ENCODE measurements at regions not wholly inside any gene's neighbourhood (a gene's known extent, or its start where the extent isn't known, plus 50 kb on each side); places are given as distances from the start of the nearest gene placed in this dataset.

DNA sequence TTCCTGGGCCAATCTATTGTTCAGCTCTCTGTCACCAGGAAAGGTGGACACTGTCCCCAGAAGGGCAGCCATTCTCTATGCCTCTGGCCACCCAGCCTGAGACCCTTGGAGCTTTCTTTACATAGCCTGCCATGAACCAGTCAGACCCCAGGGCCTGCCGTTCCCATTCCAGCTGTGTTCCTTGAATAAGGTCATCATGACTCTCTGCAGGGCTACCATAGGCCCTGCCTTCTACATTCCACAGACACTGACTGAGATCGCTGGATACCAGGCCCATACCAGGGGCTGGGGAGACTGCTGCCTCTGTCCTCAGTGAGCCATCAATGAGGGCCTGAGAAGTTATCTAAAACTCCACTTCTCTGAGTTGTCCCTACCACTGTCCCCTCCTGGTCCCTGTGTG lies 75.5 kb downstream of the SYNE3 start:
- no peak for DNase-seq

DNA sequence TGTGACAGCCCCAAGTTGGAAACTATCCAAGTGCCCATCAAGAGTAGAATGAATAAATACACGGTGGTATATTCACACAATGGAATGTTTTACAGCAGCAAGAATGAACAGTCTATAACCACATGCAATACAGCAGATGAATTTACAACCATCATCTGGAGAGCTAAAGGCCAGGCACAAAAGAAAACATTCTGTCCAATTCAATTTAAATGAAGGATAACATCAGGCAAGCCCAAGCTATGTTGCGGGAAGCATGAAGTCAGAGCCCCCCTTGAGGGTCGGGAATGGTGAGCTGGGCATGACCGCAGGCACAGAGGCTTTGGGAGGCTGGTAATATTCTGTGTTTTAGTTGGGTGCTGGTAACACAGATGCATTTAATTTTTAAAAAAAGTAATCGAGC lies 76.0 kb downstream of the SYNE3 start:
- no peak for DNase-seq

DNA sequence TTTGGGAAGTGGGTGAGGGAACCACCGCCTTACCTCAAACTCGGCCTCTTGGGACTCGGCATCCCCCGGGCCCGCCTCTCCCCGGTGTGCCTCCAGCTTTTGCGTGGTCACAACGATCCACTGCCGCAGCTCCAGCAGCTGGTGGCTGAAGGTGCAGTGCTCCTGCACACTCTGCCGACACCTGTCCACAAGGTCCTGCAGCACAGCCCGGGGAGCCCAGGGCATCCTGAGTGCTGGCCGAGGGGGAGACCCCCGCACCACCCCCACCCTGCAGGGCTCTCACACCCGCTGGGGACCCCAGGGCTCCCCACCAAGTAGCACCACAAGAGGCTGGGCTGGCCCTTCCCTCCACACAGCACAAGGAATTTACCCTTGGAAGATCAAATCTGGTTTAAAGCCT lies 76.6 kb downstream of the SYNE3 start:
- DNase-seq: no peak

DNA sequence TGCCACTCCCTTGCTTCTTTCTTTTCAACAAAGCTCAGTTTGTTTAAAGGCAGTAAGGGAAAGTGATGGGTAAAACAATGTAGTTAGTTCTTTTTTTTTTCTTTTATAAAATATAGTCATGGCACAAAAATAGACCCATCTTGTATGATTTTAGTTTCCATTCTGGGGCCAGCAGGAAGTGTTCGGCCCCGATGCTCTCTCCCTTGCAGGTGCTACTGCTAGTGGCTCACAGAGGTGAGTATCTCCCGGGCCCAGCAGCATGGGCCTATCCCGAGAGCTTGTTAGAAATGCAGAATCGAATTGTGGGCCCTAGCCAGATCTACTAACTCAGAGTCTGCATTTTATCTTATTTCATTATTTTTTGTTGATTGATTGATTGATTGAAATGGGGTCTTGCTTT lies 78.7 kb downstream of the SYNE3 start:
- no peak for DNase-seq

DNA sequence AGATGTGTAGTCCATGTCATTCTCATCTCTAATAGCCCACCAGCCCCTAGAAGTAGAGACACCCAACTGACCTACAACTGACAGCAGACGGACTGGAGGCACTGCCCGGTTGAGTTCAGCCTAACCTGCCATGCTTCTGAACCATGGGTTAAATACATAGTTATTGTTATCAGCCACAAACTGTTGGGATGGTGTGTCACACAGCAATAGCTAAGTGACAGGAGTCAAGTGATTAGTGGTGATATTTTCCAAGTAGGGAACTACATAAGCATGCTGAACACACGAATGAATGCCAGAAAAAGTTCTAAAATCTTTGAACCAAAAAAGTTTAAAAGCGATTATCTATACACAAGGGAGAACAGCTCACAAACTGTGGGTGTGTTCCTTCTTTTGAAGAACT lies 80.1 kb downstream of the SYNE3 start:
- no peak for DNase-seq

DNA sequence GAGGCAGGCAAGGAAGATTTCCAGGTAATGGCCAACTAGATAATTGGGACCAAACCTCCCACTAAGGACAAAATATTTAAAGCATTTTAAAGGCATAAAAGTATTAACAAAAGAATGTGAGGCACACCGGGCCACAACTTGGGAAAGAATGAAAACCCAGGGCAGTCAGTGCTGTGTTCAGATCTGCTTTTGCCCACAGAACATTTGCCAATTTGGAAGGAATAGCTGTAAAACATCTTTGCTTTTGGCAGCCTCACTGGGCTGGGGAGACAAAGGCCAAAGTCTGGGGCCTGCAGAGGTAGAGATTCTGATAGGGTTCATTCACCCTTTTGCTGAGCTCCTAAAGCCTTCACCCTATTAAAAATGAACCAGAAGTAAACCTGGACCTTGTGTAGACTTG lies 82.3 kb downstream of the SYNE3 start:
- no peak for DNase-seq

DNA sequence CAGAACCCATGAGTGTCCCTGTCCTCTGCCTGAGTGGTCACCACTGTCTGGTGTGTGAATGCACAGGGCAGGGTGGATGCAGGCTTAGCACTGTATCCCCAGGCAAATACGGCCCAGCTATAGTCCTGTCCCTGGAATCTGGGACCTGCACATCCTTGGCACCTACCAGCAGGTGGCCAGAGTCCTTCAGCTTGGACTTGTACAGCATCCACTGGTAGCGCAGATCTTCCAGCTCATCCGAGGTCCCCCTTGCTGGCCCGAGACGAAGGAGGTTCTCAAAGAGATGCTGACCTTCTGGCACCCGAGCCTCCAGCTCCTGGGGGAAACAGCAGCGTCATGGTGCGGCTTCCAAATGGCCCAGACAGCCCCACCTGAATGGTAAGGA lies 83.4 kb downstream of the SYNE3 start:
- no peak for DNase-seq

DNA sequence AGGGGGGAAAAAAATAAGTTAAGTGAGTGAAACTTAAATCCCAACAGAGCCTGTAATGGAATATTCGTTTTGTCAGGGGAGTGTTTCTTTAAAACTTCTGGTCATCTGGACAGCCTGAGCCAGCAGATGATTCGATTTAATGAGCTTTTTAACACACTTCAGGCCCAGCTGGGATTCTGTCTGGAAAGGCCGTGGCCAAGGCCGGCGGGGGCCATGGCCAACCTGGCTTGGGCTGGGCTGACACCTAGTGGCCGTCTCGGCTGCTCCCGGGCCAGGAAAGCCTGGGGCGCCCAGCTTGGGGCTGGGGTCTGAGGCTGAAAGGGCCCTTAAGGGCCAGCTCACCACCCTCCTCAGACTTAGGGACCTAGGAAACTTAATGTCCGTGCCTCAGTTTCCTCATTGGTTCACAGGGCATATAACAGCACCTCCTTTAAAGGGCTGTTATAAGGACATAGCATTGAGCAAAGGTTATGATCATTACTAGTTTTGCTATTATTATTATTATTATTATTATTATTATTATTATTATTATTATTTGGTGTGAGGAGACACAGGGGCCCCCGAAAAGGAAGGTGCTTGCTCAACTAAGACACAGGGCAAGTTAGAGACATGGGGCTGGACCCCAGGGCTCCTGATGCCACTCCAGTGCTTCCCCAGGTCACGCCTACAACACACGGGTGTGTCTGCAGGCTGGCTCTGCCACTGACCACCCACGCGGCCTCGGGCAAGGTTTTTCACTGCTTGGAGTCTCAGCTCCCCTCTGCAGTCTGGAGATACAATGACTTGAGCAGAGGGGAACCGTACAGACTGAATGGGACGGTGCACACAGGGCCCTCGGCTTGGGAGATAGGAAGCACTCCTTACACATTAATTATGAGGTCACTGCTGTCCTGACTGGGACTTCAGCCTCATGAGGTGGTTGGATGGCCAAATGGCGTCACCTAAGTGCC lies 84.0 kb downstream of the SYNE3 start:
- DNase-seq: no peak

DNA sequence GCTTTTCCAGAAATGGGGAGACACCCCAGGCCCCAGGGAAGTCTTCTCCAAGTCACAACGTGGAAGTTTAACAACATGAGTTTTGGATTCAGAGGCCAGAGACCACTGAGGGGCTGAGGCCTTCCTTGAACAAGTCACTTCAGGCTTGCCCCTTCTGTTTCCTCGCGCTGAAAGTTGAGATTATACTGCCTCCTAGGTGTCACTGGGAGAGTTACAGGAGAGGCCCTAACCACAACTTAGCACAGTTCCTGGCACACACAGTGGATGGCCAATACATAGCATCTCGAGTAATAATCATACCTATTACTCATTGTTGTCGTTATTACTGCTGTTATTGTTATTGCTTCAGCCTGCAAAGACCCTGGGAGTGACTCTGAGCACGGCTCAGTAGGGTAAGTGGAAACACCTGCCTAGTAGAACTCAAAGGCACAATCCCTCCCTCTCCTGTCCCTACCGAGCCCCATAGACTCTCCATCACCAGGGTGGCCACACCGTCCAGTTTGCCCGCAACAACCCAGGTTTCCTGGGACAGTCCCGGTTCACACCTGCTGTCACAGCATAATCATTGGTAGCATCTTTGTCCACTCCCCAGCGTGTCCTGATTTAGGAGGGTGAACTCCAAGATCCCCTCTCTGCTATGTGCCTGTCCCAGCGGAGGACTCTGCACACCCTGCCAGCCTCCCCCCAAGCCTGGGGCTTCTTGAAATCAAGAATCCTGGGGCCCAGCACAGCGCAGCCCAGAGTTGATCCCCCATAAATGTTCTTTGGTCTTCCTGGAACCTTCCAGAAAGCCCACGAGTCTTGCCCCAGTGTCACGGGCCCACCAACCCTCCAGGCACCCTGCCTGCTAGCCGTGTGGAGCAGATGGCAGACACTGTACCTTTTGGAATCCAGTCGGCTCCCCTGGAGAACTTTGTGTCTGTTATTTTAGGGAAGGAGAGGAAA lies 85.0 kb downstream of the SYNE3 start:
- DNase-seq: no peak

DNA sequence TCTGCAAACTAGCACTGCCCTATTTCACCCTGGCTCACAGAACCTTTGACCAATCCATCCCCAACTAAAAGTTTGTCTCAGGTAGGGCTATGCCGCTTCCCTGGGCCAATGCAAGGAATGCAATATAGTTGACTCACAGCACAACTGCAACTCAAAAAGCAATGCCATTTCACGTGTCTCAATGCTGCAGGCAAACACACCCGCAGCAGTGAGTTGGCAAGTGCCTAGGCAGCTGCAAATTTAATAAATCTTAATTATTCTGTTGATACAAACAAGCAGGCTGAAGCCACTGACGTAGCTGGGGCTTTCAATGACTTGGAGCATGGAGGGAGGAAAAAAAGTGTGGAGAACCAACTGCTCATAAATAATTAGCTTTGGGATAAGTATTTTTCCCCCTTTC lies 87.9 kb downstream of the SYNE3 start:
- no peak for DNase-seq

DNA sequence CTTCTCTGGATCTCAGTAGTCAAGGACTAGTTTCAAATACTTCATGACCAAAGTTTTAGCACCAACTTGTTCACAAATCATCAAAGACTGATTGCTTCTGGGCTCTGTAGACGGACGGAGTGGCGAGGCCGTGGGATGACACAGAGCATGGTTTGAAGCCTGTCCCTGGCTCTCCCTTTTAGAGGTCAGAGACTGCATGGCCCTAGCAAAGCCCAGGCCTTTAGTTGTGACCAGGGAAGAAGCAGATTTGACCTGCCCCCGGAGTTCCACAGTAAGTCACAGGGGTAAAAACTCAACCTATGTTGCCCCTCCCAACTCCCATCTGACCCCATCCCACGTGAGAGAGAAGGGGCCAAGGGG lies 90.4 kb downstream of the SYNE3 start:
- DNase-seq: no peak

DNA sequence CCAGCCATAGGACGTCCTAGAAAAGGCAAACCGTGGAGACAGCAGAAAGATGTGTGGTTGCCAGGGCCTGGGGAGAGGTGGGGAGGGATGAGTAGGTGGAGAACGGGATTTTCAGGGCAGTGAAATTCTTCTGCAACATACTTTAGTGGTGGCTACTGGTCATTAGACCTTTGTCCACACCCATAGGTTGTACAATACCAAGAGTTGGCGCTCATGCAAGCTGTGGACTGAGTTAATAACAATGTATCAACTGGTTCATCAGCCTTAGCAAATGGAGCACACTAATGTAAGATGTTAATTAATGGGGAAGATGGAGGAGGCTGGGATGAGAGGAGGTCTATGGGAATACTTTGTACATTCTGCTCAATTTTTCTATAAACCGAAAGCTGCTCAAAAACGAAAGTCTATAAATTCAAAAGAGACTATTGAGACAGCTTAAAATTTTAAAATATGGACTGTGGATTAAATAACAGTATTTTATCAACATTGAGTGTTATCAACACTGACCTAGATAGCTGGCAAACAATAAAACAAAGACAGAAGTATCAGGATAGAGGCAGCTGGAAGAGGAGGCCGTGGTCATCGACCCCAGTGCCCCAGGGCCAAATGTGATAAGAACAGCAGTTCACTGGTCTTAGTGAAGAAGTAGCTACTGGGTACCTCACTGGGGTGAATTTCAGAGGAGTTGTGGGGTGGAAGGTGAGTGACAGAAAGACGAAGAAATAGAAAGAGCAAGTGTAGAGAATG lies 90.9 kb downstream of the SYNE3 start:
- no peak for DNase-seq

DNA sequence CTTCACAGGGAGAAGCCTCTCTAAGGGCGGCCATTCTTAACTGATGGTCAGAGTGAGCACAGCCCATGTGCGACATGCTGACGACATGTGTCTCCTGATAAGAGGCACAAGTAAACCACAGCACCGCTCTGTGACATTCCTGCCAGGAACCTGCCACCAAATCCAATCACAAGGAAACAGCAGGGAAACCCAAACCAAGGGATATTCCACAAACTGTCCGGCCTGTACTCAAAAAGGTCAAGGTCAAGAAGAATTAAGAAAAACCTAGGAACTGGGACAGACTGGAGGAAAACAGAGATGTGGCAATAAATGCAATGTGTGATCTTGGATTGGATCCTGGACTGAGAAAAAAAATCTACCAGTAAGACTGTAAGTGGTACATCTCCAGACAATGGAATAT lies 91.9 kb downstream of the SYNE3 start:
- DNase-seq: no peak

DNA sequence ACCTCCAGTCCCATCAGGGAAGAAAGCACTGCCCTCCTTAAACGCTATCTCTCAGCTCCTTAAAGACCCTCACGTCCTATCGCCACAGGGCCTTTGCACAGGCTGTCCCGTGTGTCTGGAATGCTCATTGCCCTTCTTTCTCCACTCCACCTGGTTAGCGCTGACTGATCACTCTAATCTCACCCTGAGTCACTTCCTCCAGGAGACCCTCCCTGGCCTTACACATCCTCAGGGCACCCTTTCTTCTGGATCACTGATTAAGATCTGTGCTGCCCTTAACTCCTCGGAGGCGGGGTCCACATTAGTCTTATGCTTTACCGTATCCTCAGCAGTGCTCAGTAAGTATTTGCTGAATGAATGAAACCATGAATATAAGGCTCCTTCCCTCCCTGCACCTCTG lies 94.7 kb downstream of the SYNE3 start:
- no peak for DNase-seq

DNA sequence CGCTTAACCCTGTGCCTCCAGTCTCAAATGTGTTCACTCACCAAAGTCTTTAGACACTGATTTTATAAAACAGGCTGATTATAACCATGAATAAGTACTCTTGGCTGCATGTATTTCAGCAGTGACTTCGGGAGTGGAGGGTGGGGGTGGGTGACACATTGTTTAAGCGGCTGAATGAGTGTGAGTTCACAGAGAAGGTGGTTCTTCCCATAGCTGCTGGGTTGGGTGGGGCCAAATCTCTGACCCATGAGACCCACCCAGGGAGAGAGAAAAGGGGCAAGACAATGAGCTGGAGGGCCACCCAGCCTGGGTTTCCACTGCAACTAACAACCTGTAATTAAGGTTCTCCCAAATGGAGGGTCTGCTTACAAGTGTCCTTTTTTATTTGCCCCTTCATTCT lies 96.4 kb downstream of the SYNE3 start:
- no peak for DNase-seq

DNA sequence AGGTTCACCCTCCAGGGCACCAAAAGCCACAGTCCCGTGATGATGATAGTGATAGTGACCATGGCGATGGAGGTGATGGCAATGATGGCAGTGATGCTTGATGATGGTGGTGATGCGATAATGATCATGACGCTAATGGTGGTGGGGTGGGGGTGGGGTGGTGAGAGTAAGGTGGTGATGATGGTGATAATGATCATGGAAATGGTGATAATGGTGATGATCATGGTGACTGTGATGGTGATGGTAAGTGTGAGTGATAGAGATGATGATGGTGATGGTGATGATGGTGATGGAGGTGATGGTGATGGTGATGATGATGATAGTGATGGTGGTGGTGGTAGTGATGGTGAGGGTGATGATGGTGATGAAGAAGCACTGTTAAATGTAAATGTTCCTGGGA lies 96.9 kb downstream of the SYNE3 start:
- DNase-seq: no peak

DNA sequence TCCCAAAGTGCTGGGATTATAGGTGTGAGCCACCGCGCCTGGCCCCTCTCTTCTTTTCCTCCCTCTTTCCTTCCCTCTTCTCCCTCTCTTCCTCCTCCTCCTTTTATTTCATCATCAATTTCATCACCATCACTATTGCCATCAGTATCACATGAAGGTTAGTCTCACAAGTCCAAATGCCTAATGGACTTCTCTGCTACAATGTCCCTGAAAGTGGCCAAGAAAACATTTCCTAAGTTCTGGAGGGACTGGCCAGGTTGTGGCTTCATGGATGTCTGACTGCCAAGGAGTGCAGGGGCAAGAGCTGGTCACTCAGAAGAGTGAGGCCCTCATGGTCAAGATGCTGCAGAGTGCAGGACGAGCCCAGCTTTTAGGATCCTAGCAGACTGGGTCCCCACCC lies 97.6 kb downstream of the SYNE3 start:
- DNase-seq: no peak

DNA sequence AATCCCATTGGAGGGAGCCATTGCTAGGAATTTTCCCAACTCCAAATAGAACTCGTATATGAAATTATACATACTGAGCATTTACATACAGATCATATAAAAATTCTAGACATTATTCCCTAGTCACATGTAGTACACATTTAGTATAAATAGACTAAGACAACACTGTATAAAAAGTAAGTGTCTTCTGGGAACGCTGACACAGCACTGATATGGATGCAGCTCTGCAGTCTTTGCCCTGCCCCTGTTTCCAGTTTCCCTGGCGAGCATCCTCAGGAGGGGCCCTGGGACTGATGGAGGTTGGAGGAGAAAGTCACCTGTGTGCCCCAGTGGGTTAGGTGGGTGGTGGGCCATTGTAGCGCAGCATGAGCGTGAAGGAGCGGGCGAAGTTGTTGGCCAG lies 97.8 kb upstream of the CLMN start:
- DNase-seq: no peak

DNA sequence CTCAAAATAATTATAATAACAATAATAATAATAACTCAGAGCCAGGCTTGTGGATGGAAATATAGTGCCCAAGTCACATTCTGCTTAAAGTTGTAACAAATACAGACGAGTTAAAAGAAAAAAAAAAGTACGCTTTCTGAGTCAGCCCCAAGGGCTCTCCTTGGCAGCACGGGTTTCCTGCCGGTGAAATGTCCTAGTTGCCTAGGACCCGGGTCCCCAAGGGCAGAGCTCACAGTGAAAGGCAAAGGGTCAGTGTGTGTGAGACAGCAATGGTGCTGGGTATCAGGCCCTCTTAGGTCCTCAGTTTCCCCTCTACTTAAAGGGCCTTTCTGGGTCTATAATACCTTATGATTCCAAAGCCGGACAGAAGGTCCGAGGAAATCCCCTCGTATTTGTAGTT lies 96.3 kb upstream of the CLMN start:
- no peak for DNase-seq

DNA sequence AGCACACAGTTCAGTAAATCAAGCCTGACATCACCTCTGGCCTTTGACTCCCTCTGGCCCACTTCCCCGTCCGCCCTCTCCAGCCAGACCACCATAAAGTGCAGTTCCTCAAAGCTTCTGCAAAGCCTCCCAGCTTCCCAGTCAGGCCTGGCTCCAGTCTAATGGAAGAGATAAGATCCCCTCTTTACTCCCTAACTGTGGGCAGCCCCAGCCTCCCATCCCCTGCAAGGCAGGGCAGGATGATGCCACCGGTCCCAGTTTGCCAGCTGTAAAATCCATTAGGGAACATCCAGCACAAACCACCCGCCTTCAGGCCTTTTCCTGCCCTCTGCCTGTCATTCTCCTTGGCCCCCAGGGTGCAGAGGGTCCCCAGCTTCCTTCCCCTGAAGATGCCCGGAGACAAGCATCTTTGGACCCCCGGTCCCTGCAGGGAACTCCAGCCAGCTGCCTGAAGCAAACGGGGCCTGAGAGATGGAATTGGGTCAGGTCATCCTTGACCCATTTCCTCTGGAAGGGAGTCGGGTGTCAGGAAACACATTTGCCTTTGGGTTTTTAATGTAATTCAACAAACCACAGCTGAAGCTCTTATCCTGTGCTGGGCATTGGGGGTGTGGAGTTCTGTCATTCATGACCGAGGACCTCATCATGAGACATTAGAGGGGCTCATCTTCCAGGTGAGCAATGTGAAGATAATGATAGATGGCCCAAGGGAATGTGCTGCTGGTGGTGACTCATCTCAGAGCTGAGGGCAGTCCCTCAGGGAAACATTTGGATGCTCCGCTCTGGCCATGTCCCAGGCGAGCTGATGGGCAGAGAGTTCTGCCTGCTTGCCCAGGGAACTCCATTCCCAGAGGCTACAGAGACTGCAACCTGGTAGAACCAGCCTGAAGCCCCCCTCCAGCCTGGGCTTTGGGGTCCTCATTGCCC lies 93.8 kb upstream of the CLMN start:
- no peak for DNase-seq

DNA sequence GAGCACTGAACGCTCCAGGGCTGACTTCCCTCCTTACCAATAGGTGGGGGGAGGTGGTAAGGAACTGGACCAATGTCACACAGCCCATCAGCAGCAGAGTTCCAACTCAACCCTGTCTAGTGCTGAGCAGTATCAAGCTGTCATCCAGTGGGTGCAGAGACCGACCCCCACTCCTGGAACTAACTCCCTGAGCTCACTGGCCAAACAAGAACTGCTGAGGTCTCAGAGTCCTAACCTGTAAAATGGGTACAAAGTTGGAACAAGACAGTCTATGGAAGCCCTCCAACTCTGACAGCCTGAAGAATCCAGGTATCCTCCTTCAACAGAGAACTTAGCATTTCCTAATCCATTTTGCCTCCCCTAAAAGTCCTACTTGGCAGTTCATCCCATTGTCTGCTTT lies 91.1 kb upstream of the CLMN start:
- no peak for DNase-seq

Data from activated CD4-positive, alpha-beta T cell treated with anti-CD3 and anti-CD28 coated beads for 1 hour (primary cell).